ENCODE measurements at regions not wholly inside any gene's neighbourhood (a gene's known extent, or its start where the extent isn't known, plus 50 kb on each side); places are given as distances from the start of the nearest gene placed in this dataset.

DNA sequence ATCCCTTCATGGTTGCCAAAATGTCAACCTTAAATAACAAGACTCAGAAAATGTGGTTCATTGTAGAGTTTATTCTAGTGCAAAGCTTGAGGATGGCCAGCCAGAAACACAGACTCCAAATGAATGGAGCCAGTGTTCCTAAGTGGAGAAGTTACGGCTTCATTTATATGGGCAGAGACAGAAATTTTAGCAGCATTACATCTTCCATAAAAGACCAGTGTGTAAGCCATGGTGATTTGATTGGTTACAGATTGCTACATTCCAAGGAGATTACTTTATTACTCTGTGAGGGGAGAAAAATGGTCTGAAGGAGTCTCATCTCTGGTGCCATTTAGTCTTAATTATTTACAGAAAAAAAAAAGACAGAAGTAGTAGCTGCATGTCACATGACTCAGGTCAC, 97.8 kb downstream of the OTOR start:
- Histone ChIP-seq H3K36me3 (ENCODE audit: control insufficient read depth, insufficient read depth, low read length) (no peaks in the 10 kb centered on the region), H3K27me3 (replicated peaks; ENCODE audit: control insufficient read depth, insufficient read depth, low read length) (no peaks in the 10 kb centered on the region), H3K4me3 (replicated peaks; ENCODE audit: low read depth, low read length) (no peak overlapping the region)
- no peak for DNase-seq (ENCODE audit: extremely low read depth, insufficient read length)
- TF ChIP-seq, protein P1, sequence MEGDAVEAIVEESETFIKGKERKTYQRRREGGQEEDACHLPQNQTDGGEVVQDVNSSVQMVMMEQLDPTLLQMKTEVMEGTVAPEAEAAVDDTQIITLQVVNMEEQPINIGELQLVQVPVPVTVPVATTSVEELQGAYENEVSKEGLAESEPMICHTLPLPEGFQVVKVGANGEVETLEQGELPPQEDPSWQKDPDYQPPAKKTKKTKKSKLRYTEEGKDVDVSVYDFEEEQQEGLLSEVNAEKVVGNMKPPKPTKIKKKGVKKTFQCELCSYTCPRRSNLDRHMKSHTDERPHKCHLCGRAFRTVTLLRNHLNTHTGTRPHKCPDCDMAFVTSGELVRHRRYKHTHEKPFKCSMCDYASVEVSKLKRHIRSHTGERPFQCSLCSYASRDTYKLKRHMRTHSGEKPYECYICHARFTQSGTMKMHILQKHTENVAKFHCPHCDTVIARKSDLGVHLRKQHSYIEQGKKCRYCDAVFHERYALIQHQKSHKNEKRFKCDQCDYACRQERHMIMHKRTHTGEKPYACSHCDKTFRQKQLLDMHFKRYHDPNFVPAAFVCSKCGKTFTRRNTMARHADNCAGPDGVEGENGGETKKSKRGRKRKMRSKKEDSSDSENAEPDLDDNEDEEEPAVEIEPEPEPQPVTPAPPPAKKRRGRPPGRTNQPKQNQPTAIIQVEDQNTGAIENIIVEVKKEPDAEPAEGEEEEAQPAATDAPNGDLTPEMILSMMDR (IDR thresholded peaks at IDR 0.05; ENCODE audit: insufficient read depth, low read length, poor library complexity, severe bottlenecking): no peak

DNA sequence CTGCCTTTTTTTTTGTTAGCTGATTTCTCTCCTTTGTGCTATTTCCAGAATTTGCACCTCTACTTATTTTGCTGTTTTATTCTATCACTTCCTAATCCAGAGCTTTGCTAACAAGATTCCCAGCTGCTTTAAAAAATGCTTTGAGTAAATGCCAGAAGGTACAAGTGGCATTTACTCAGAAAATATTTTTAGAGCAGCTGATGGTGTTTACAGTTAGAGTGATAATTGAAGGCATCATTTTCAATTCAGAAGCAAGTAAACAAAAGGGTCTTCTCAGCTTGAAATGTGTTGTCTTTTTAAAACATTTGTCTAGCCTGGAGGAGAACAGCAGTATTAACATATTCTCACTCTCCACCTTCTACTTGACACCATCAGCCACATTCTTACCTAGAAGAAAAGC, 99.9 kb downstream of the OTOR start:
- Histone ChIP-seq H3K27me3 (replicated peaks; ENCODE audit: control insufficient read depth, insufficient read depth, low read length) (no peaks in the 10 kb centered on the region), H3K36me3 (ENCODE audit: control insufficient read depth, insufficient read depth, low read length) (no peaks in the 10 kb centered on the region), H3K4me3 (replicated peaks; ENCODE audit: low read depth, low read length) (no peak overlapping the region)
- DNase-seq (ENCODE audit: extremely low read depth, insufficient read length): no peak
- TF ChIP-seq, protein P1 (IDR thresholded peaks at IDR 0.05; ENCODE audit: insufficient read depth, low read length, poor library complexity, severe bottlenecking): no peak

DNA sequence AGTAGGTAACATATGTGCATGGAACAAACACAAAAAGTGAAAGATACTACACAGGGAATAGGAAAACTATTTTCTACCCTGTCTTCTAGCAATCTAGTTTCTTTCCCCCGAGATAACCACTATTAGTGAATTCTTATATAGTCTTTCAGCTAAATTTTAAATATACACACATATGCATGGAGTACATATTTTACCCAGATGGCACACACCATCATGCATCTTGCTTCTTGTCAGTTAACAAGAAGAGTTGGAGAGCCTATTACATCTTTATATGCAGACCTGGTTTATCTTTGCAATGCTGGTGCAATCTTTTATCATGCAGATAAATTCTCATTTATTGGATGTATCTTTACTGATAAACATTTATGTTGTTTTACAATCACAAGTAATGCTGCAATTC, 100.4 kb downstream of the OTOR start:
- Histone ChIP-seq H3K36me3 (ENCODE audit: control insufficient read depth, insufficient read depth, low read length) (no peaks in the 10 kb centered on the region), H3K4me3 (replicated peaks; ENCODE audit: low read depth, low read length) (no peak overlapping the region), H3K27me3 (replicated peaks; ENCODE audit: control insufficient read depth, insufficient read depth, low read length) (no peaks in the 10 kb centered on the region)
- DNase-seq (ENCODE audit: extremely low read depth, insufficient read length): no peak
- TF ChIP-seq, protein P1 (IDR thresholded peaks at IDR 0.05; ENCODE audit: insufficient read depth, low read length, poor library complexity, severe bottlenecking): no peak

DNA sequence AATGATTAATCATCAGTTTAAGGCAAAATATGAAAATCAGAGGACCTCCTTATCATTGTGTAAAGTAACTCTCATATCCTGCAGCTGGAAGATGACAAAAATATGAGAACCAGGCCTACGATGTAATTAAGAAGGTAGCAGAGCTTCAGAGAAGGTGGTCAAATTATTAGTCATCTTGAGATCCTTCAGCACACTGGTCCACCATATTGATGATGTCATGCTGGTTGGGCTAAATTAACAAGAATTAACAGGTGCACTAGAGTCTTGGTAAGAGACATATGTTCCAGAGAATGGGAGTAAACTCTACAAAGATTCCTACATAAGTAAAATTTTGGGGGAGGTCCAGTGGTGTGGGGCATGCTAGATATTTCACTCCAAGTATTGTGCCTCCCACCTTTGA, 112.8 kb downstream of the OTOR start:
- TF ChIP-seq, protein P1 (IDR thresholded peaks at IDR 0.05; ENCODE audit: insufficient read depth, low read length, poor library complexity, severe bottlenecking): no peak
- Histone ChIP-seq H3K27me3 (replicated peaks; ENCODE audit: control insufficient read depth, insufficient read depth, low read length) (no peaks in the 10 kb centered on the region), H3K4me3 (replicated peaks; ENCODE audit: low read depth, low read length) (no peak overlapping the region), H3K36me3 (ENCODE audit: control insufficient read depth, insufficient read depth, low read length) (no peaks in the 10 kb centered on the region)
- DNase-seq (ENCODE audit: extremely low read depth, insufficient read length): no peak

DNA sequence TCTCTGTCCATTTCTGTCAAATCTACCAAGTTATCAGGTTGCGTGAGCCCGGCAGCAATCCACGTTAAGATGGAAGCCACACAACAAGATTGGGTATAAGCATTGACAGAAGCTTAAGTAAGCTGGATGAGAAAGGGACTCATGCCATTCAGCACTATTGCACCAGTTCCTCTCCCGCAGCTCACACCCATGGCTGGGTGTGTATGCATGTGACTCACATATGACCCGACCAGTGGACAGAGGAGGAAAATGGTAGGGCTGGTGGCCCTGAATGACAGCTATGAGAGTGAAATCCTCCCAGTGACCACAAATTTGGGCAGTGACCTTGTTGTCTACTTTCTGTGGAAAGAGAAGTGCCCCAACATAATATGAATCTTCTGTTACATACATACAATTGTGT, 113.5 kb downstream of the OTOR start:
- TF ChIP-seq, protein P1 (IDR thresholded peaks at IDR 0.05; ENCODE audit: insufficient read depth, low read length, poor library complexity, severe bottlenecking): no peak
- Histone ChIP-seq H3K27me3 (replicated peaks; ENCODE audit: control insufficient read depth, insufficient read depth, low read length) (no peaks in the 10 kb centered on the region), H3K4me3 (replicated peaks; ENCODE audit: low read depth, low read length) (no peak overlapping the region), H3K36me3 (ENCODE audit: control insufficient read depth, insufficient read depth, low read length) (no peaks in the 10 kb centered on the region)
- DNase-seq (ENCODE audit: extremely low read depth, insufficient read length): no peak

GRCh38 chr20:16863303-16863702, 115.1 kb downstream of the OTOR start:
- H3K36me3 ChIP-seq (ENCODE audit: control insufficient read depth, insufficient read depth, low read length): no peaks in the 10 kb centered on the region
- no peak overlapping the region for H3K4me3 ChIP-seq (replicated peaks; ENCODE audit: low read depth, low read length)
- no peak for DNase-seq (ENCODE audit: extremely low read depth, insufficient read length)
- TF ChIP-seq, protein P1 (IDR thresholded peaks at IDR 0.05; ENCODE audit: insufficient read depth, low read length, poor library complexity, severe bottlenecking): no peak
- no peaks in the 10 kb centered on the region for H3K27me3 ChIP-seq (replicated peaks; ENCODE audit: control insufficient read depth, insufficient read depth, low read length)

All from GM06990 (cell line).